ENCODE measurements at regions not wholly inside any gene's neighbourhood (a gene's known extent, or its start where the extent isn't known, plus 50 kb on each side); places are given as distances from the start of the nearest gene placed in this dataset.

DNA sequence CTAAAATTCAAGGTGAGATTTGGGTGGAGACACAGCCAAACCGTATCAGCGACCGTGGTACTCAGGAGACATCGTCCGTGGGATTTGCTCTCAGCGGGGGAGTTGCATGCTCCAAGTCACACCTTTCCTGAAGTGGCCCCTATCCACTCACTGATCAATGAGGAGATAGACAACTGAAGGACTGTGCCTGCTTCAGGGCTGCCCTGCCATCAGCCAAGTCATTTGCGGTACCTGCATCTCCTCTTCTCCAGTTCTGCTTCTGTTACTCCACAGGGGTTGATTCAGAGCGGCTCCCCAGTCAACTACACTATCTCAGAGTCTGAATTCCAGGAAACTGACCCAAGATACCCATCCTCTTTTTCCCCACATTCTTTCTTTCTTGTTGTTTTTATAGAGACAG is 184.1 kb downstream of the MREG start:
- TF ChIP-seq SMAD4 (CRISPR knock-in tag; conservative IDR thresholded peaks at IDR 0.05), result no peak
- TF ChIP-seq NR2C2 (CRISPR knock-in tag; IDR thresholded peaks at IDR 0.05), result no peak
- no peak for TF ChIP-seq NR2C2 (tag; IDR thresholded peaks at IDR 0.05)
- TF ChIP-seq JUND (IDR thresholded peaks at IDR 0.05; ENCODE audit: borderline replicate concordance, low read depth, low read length), result no peak
- TF ChIP-seq JUND (tag; IDR thresholded peaks at IDR 0.05; ENCODE audit: borderline replicate concordance, low read depth, low read length), result no peak
- no peak for TF ChIP-seq MEF2D (tag; conservative IDR thresholded peaks at IDR 0.05; ENCODE audit: low read depth)
- no peak for TF ChIP-seq TCF7L2 (IDR thresholded peaks at IDR 0.05; ENCODE audit: low read depth, low read length)
- TF ChIP-seq GATA2 (CRISPR knock-in tag; IDR thresholded peaks at IDR 0.05), result no peak
- TF ChIP-seq, protein P1, sequence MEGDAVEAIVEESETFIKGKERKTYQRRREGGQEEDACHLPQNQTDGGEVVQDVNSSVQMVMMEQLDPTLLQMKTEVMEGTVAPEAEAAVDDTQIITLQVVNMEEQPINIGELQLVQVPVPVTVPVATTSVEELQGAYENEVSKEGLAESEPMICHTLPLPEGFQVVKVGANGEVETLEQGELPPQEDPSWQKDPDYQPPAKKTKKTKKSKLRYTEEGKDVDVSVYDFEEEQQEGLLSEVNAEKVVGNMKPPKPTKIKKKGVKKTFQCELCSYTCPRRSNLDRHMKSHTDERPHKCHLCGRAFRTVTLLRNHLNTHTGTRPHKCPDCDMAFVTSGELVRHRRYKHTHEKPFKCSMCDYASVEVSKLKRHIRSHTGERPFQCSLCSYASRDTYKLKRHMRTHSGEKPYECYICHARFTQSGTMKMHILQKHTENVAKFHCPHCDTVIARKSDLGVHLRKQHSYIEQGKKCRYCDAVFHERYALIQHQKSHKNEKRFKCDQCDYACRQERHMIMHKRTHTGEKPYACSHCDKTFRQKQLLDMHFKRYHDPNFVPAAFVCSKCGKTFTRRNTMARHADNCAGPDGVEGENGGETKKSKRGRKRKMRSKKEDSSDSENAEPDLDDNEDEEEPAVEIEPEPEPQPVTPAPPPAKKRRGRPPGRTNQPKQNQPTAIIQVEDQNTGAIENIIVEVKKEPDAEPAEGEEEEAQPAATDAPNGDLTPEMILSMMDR (IDR thresholded peaks at IDR 0.05 in 2 of 3, conservative IDR thresholded peaks at IDR 0.05 in 1 of 3; ENCODE audit: insufficient read depth in 2 of 3, low read depth in 1 of 3, low read length in 3 of 3), result no peak
- TF ChIP-seq FOXK1 (CRISPR knock-in tag; IDR thresholded peaks at IDR 0.05; ENCODE audit: borderline replicate concordance), result no peak
- no peak for TF ChIP-seq PRPF4 (IDR thresholded peaks at IDR 0.05; ENCODE audit: insufficient read depth, low read depth, low read length, poor library complexity, severe bottlenecking)
- no peak for TF ChIP-seq ETS2 (tag; IDR thresholded peaks at IDR 0.05; ENCODE audit: borderline replicate concordance, poor library complexity, severe bottlenecking)
- TF ChIP-seq, protein P2, sequence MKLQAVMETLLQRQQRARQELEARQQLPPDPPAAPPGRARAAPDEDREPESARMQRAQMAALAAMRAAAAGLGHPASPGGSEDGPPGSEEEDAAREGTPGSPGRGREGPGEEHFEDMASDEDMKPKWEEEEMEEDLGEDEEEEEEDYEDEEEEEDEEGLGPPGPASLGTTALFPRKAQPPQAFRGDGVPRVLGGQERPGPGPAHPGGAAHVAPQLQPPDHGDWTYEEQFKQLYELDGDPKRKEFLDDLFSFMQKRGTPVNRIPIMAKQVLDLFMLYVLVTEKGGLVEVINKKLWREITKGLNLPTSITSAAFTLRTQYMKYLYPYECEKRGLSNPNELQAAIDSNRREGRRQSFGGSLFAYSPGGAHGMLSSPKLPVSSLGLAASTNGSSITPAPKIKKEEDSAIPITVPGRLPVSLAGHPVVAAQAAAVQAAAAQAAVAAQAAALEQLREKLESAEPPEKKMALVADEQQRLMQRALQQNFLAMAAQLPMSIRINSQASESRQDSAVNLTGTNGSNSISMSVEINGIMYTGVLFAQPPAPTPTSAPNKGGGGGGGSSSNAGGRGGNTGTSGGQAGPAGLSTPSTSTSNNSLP (IDR thresholded peaks at IDR 0.05; ENCODE audit: borderline replicate concordance, low read depth, low read length), result no peak
- no peak for TF ChIP-seq YY1 (IDR thresholded peaks at IDR 0.05; ENCODE audit: borderline replicate concordance in 1 of 3, control insufficient read depth in 1 of 3, extremely low read depth in 1 of 3, insufficient read depth in 3 of 3, insufficient read length in 1 of 3, insufficient replicate concordance in 2 of 3, low read depth in 1 of 3, low read length in 2 of 3)
- no peak for TF ChIP-seq CXXC5 (CRISPR knock-in tag; IDR thresholded peaks at IDR 0.05)
- TF ChIP-seq, protein P3, sequence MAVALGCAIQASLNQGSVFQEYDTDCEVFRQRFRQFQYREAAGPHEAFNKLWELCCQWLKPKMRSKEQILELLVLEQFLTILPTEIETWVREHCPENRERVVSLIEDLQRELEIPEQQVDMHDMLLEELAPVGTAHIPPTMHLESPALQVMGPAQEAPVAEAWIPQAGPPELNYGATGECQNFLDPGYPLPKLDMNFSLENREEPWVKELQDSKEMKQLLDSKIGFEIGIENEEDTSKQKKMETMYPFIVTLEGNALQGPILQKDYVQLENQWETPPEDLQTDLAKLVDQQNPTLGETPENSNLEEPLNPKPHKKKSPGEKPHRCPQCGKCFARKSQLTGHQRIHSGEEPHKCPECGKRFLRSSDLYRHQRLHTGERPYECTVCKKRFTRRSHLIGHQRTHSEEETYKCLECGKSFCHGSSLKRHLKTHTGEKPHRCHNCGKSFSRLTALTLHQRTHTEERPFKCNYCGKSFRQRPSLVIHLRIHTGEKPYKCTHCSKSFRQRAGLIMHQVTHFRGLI (CRISPR knock-in tag; IDR thresholded peaks at IDR 0.05), result no peak
